ENCODE measurements at regions not wholly inside any gene's neighbourhood (a gene's known extent, or its start where the extent isn't known, plus 50 kb on each side); places are given as distances from the start of the nearest gene placed in this dataset.

GRCh38 chr5:113800686-113801085 is 287.2 kb downstream of the YTHDC2 start:
- DNase-seq (ENCODE audit: low spot score), result no peak

- no peak for DNase-seq (ENCODE audit: low spot score)
These were observed 290.8 kb downstream of the YTHDC2 start for GRCh38 chr5:113804264-113804663.

GRCh38 chr5:113804943-113805342 is 291.4 kb downstream of the YTHDC2 start:
- no peak for DNase-seq (ENCODE audit: low spot score)

GRCh38 chr5:113806250-113806649 is 292.8 kb downstream of the YTHDC2 start:
- no peak for DNase-seq (ENCODE audit: low spot score)

- DNase-seq (ENCODE audit: low spot score), result no peak
These were observed 293.4 kb downstream of the YTHDC2 start for GRCh38 chr5:113806904-113807303.

- no peak for DNase-seq (ENCODE audit: low spot score)
These were observed 294.0 kb downstream of the YTHDC2 start for GRCh38 chr5:113807427-113807991.

GRCh38 chr5:113808956-113809355 is 295.5 kb downstream of the YTHDC2 start:
- no peak for DNase-seq (ENCODE audit: low spot score)

GRCh38 chr5:113809626-113810025 is 296.1 kb downstream of the YTHDC2 start:
- DNase-seq (ENCODE audit: low spot score), result no peak

- DNase-seq (ENCODE audit: low spot score), result no peak
These were observed 300.0 kb downstream of the YTHDC2 start for GRCh38 chr5:113813466-113813865.

GRCh38 chr5:113817683-113818082 is 304.2 kb downstream of the YTHDC2 start:
- no peak for DNase-seq (ENCODE audit: low spot score)

GRCh38 chr5:113823696-113824095 is 310.2 kb downstream of the YTHDC2 start:
- no peak for DNase-seq (ENCODE audit: low spot score)

GRCh38 chr5:113824307-113824706 is 310.8 kb downstream of the YTHDC2 start:
- DNase-seq (ENCODE audit: low spot score), result no peak

- DNase-seq (ENCODE audit: low spot score), result no peak
These were observed 311.7 kb downstream of the YTHDC2 start for GRCh38 chr5:113825176-113825575.

- DNase-seq (ENCODE audit: low spot score), result no peak
These were observed 333.4 kb downstream of the YTHDC2 start for GRCh38 chr5:113846941-113847340.

GRCh38 chr5:113864437-113864836 is 350.9 kb downstream of the YTHDC2 start:
- no peak for DNase-seq (ENCODE audit: low spot score)

GRCh38 chr5:113866763-113867162 is 353.3 kb downstream of the YTHDC2 start:
- no peak for DNase-seq (ENCODE audit: low spot score)

GRCh38 chr5:113869611-113870010 is 356.1 kb downstream of the YTHDC2 start:
- DNase-seq (ENCODE audit: low spot score), result no peak

- no peak for DNase-seq (ENCODE audit: low spot score)
These were observed 358.5 kb downstream of the YTHDC2 start for GRCh38 chr5:113871972-113872371.

GRCh38 chr5:113875096-113875495 is 361.6 kb downstream of the YTHDC2 start:
- DNase-seq (ENCODE audit: low spot score), result no peak

- DNase-seq (ENCODE audit: low spot score), result no peak
These were observed 378.0 kb downstream of the YTHDC2 start for GRCh38 chr5:113891491-113891890.

- DNase-seq (ENCODE audit: low spot score), result no peak
These were observed 383.3 kb downstream of the YTHDC2 start for GRCh38 chr5:113896789-113897188.

- DNase-seq (ENCODE audit: low spot score), result no peak
These were observed 384.3 kb downstream of the YTHDC2 start for GRCh38 chr5:113897748-113898147.

GRCh38 chr5:113900141-113900540 is 386.6 kb downstream of the YTHDC2 start:
- DNase-seq (ENCODE audit: low spot score), result no peak

- DNase-seq (ENCODE audit: low spot score), result no peak
These were observed 387.3 kb downstream of the YTHDC2 start for GRCh38 chr5:113900816-113901215.

- DNase-seq (ENCODE audit: low spot score), result no peak
These were observed 388.2 kb downstream of the YTHDC2 start for GRCh38 chr5:113901718-113902117.
